Right atrium auricular region (tissue), 2 donors: ENCODE measurements at regions not wholly inside any gene's neighbourhood (a gene's known extent, or its start where the extent isn't known, plus 50 kb on each side); places are given as distances from the start of the nearest gene placed in this dataset.
"Not testable (repeated sequence)": the region's sequence is repeated elsewhere in the genome, so short reads cannot be mapped to it uniquely, and the experiment has no call there.

Experiments
- DNase-seq: peaks from one replicate; pipeline ENCODE4 v3.0.0-alpha.2; 2019; ENCODE audit warnings: low spot score
- H3K27ac ChIP-seq, 2 donors: fragments of 200-600 bp; sonication (generic); 1 replicate in 1 of 2; 2 replicates in 1 of 2; pipeline ENCODE4 v1.5.1; 2016 to 2019
- H3K27me3 ChIP-seq, 2 donors: fragments of 200-600 bp; sonication (generic); one replicate each; pipeline versions ENCODE4 v1.5.1 to v1.6.0; 2017 to 2019
- H3K36me3 ChIP-seq: fragments of 200-600 bp; sonication (generic); one replicate; pipeline ENCODE4 v1.5.1; 2016
- H3K4me1 ChIP-seq, 2 donors: fragments of 200-600 bp; sonication (generic); one replicate each; pipeline versions ENCODE4 v1.5.1 to v1.6.0; 2017 to 2019
- H3K4me3 ChIP-seq, 2 donors: fragments of 200-600 bp; sonication (generic); 1 replicate in 1 of 2; 2 replicates in 1 of 2; pipeline ENCODE4 v1.5.1; 2017 to 2019; ENCODE audit warnings: mild to moderate bottlenecking in 1 of 2, moderate library complexity in 1 of 2
- H3K9me3 ChIP-seq, 2 donors: fragments of 200-600 bp; sonication (generic); one replicate each; pipeline ENCODE4 v1.5.1; 2019
- CTCF ChIP-seq, 2 donors: fragments of 200-600 bp; sonication (generic); IDR thresholded peaks; one replicate each; pipeline ENCODE4 v1.5.1; 2019; ENCODE audit warnings: antibody characterized with exemption in 2 of 2

GRCh38 chr18:22067109-22067508, 102.3 kb upstream of the GATA6 start:
- no peaks in the 10 kb centered on the region for H3K27me3 ChIP-seq
- H3K36me3 ChIP-seq: no peaks in the 10 kb centered on the region
- no peaks in the 10 kb centered on the region for H3K4me1 ChIP-seq
- no peak for DNase-seq
- H3K9me3 ChIP-seq: no peaks in the 10 kb centered on the region
- no peak for TF ChIP-seq CTCF (IDR thresholded peaks at IDR 0.05)
- H3K27ac ChIP-seq: no peak overlapping the region
- no peak overlapping the region for H3K4me3 ChIP-seq

GRCh38 chr18:22067682-22068081, 101.7 kb upstream of the GATA6 start:
- no peaks in the 10 kb centered on the region for H3K27me3 ChIP-seq
- H3K9me3 ChIP-seq: no peaks in the 10 kb centered on the region
- H3K4me3 ChIP-seq: no peak overlapping the region
- no peak overlapping the region for H3K27ac ChIP-seq
- H3K36me3 ChIP-seq: no peaks in the 10 kb centered on the region
- DNase-seq: no peak
- H3K4me1 ChIP-seq: no peaks in the 10 kb centered on the region
- TF ChIP-seq CTCF (IDR thresholded peaks at IDR 0.05): no peak

GRCh38 chr18:22068784-22069183, 100.6 kb upstream of the GATA6 start:
- not testable (repeated sequence) for H3K9me3 ChIP-seq, H3K27me3 ChIP-seq, H3K36me3 ChIP-seq, H3K27ac ChIP-seq, H3K4me1 ChIP-seq, H3K4me3 ChIP-seq, DNase-seq

GRCh38 chr18:22069916-22070315, 99.5 kb upstream of the GATA6 start:
- Histone ChIP-seq H3K36me3 (no peaks in the 10 kb centered on the region), H3K27ac (no peak overlapping the region), H3K9me3 (no peaks in the 10 kb centered on the region), H3K4me1 (no peaks in the 10 kb centered on the region), H3K4me3 (no peak overlapping the region), H3K27me3 (no peaks in the 10 kb centered on the region)
- TF ChIP-seq CTCF (IDR thresholded peaks at IDR 0.05): no peak
- no peak for DNase-seq

GRCh38 chr18:22073411-22073810, 96.0 kb upstream of the GATA6 start:
- H3K27me3 ChIP-seq: no peaks in the 10 kb centered on the region
- no peak overlapping the region for H3K27ac ChIP-seq
- H3K9me3 ChIP-seq: no peaks in the 10 kb centered on the region
- no peak for DNase-seq
- no peaks in the 10 kb centered on the region for H3K36me3 ChIP-seq
- H3K4me1 ChIP-seq: no peaks in the 10 kb centered on the region
- H3K4me3 ChIP-seq: no peak overlapping the region
- TF ChIP-seq CTCF (IDR thresholded peaks at IDR 0.05): no peak

GRCh38 chr18:22074282-22075070, 94.9 kb upstream of the GATA6 start:
- no peak overlapping the region for H3K27ac ChIP-seq
- H3K4me1 ChIP-seq: no peaks in the 10 kb centered on the region
- no peak for DNase-seq
- no peaks in the 10 kb centered on the region for H3K27me3 ChIP-seq
- no peak for TF ChIP-seq CTCF (IDR thresholded peaks at IDR 0.05)
- no peaks in the 10 kb centered on the region for H3K9me3 ChIP-seq
- no peak overlapping the region for H3K4me3 ChIP-seq
- no peaks in the 10 kb centered on the region for H3K36me3 ChIP-seq
